Body of pancreas (tissue), 4 donors: ENCODE measurements at regions not wholly inside any gene's neighbourhood (a gene's known extent, or its start where the extent isn't known, plus 50 kb on each side); places are given as distances from the start of the nearest gene placed in this dataset.

Experiments
- POLR2A ChIP-seq, 3 donors: fragments of 450-650 bp; IDR thresholded peaks; one replicate each; pipeline ENCODE4 v1.6.1; 2016; ENCODE audit warnings: antibody characterized with exemption in 3 of 3, mild to moderate bottlenecking in 2 of 3
- TF ChIP-seq, protein P1 (sequence below), 7 experiments: fragments of 450-650 bp in 4 of 7; fragments of 200-600 bp in 3 of 7; sonication (generic) in 3 of 7; IDR thresholded peaks; one replicate each; pipeline ENCODE4 v1.5.1; 2016 to 2019; ENCODE audit warnings: antibody characterized with exemption in 7 of 7

GRCh38 chr10:2196272-2196671, 458.9 kb upstream of the ADARB2 start:
- TF ChIP-seq, protein P1, sequence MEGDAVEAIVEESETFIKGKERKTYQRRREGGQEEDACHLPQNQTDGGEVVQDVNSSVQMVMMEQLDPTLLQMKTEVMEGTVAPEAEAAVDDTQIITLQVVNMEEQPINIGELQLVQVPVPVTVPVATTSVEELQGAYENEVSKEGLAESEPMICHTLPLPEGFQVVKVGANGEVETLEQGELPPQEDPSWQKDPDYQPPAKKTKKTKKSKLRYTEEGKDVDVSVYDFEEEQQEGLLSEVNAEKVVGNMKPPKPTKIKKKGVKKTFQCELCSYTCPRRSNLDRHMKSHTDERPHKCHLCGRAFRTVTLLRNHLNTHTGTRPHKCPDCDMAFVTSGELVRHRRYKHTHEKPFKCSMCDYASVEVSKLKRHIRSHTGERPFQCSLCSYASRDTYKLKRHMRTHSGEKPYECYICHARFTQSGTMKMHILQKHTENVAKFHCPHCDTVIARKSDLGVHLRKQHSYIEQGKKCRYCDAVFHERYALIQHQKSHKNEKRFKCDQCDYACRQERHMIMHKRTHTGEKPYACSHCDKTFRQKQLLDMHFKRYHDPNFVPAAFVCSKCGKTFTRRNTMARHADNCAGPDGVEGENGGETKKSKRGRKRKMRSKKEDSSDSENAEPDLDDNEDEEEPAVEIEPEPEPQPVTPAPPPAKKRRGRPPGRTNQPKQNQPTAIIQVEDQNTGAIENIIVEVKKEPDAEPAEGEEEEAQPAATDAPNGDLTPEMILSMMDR (IDR thresholded peaks at IDR 0.05) = no peak
- no peak for TF ChIP-seq POLR2A (IDR thresholded peaks at IDR 0.05)
